IMR-90 (cell line): ENCODE measurements at regions not wholly inside any gene's neighbourhood (a gene's known extent, or its start where the extent isn't known, plus 50 kb on each side); places are given as distances from the start of the nearest gene placed in this dataset.

ENCODE experiments used
- BHLHE40 ChIP-seq: fragments of 150-350 bp; IDR thresholded peaks from 2 replicates; pipeline ENCODE4 v1.6.1; 2016; ENCODE audit warnings: mild to moderate bottlenecking, low read depth, low read length
- CEBPB ChIP-seq: IDR thresholded peaks from 2 replicates; pipeline ENCODE4 v1.6.1; 2012; ENCODE audit warnings: low read depth, low read length, improper control_type of control experiment
- CTCF ChIP-seq: conservative IDR thresholded peaks from 2 replicates; pipeline ENCODE4 v1.5.1; 2012; ENCODE audit warnings: mild to moderate bottlenecking, low read depth, low read length, improper control_type of control experiment
- FOS ChIP-seq: fragments of 150-350 bp; IDR thresholded peaks from 2 replicates; pipeline ENCODE4 v1.6.1; 2016; ENCODE audit warnings: low read depth, low read length
- POLR2A ChIP-seq: IDR thresholded peaks from 2 replicates; pipeline ENCODE4 v1.6.1; 2012; ENCODE audit warnings: mild to moderate bottlenecking, low read depth, low read length
- RFX5 ChIP-seq: IDR thresholded peaks from 2 replicates; pipeline ENCODE4 v1.8.0; 2012; ENCODE audit warnings: low read depth, mild to moderate bottlenecking, low read length, moderate library complexity

GRCh38 chr16:7849841-7850240 lies 517.2 kb downstream of the RBFOX1 start:
- TF ChIP-seq FOS (no peak), RFX5 (no peak), CTCF (no peak), POLR2A (no peak), CEBPB (no peak), BHLHE40 (no peak)
